Stimulated activated CD8-positive, alpha-beta memory T cell treated with anti-CD3 and anti-CD28 coated beads, Interleukin-15, amount 100 ng/mL, for 24 hours (primary cell): ENCODE measurements at regions not wholly inside any gene's neighbourhood (a gene's known extent, or its start where the extent isn't known, plus 50 kb on each side); places are given as distances from the start of the nearest gene placed in this dataset.
"Not testable (repeated sequence)": the region's sequence is repeated elsewhere in the genome, so short reads cannot be mapped to it uniquely, and the experiment has no call there.

Experiments used
- DNase-seq: peaks from one replicate; pipeline ENCODE4 v3.0.0-alpha.2; 2020; ENCODE audit warnings: low read depth

DNA sequence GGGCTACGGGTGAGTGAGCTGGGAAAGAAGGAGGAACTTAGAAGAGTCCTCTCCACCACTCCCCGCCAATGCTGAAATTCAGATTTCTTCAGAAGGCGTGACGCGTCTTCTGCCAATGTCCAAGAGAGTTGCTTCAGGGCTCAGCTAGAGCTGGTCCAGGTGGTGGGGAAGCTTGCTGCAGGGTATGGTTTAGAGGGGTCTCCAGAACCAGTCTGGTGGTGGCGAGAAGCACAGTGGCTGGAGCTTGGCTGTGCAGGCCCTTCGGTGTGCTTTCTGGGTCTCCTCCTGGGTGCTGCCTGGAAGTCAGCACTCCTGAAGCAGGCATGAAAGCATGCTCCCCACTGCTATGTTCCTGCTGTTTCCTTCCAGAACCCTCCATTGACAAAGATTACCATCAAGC is 387.2 kb downstream of the PTPRU start:
- DNase-seq: no peak

DNA sequence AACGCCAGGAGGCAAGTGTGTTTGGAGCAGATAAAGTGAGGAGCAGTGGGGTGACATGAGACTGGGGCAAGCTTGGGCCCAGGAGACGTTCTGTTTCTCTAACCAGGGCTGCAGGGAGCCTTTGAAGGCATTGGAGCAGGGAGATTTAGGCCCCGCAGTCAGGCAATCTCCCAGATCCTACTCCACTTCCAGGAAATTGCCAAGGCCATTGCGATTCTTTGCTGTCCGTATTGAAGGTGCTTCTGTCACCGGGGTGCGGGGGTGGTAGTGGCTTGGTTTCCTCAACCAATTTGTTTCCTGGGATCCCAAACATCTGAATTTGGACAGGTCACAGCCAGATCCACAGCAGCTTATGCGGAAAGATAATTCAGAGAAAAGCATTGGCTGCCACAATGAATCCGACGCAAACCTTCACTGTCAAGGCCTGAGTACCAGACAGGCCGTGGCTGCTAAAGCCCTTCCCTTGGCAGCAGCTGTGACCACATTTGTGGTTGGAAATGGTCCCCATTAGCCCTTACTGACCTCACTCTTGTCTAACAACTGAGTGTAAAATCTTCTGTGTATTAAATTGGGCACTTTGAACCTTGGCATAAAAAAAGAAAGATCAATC is 385.6 kb downstream of the PTPRU start:
- no peak for DNase-seq

DNA sequence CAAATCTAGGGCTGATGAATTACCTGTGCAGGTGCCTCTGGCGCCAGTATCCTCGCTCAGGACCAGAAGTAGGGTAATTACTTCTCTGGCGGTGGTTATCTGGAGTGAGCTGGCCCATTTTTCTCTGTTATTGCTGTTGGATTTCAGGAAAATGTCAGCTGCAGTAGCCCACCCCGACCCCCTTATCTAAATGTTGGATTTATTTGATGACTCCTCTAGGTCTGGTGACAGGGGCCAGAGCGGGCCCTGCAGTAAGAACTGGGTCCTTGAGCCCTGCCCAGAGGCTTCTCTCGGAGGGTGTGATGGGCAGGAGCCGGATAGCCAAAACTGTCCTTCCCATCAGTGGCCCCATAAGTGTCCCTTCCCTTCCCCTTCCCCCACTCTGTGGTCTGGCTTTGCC is 384.3 kb downstream of the PTPRU start:
- DNase-seq: no peak

DNA sequence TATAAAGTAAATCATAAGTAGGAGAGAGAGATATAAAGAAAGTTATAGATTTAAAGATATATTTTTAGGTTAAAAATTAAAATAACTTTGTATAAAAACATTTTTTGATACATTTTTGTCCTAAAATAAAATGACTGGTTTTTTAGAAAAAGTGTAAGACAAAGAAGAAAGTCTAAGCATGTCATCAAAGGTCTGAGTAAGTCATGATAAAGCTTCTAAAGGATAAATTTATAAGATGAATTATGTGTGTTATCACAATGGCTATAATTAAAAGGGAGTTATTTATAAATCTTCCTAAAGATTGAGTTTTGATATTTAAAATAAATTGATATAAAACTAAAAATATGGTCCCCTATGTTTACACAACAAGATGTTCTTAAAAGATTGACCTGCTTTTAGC is 370.9 kb downstream of the PTPRU start:
- no peak for DNase-seq

DNA sequence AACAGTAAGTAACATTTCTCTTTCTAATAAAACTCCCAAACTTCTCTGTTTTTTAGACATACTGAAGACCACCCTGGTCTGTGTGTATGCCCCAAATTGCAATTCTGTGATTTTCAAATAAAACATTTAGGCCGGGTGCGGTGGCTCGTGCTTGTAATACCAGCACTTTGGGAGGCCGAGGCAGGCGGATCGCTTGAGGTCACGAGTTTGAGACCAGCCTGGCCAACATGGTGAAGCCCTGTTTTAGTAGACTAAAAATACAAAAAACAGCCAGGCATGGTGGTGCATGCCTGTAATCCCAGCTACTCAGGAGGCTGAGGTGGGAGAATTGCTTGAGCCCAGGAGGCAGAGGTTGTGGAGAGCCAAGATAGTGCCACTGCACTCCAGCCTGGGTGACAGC is 368.5 kb downstream of the PTPRU start:
- not testable (repeated sequence) for DNase-seq

DNA sequence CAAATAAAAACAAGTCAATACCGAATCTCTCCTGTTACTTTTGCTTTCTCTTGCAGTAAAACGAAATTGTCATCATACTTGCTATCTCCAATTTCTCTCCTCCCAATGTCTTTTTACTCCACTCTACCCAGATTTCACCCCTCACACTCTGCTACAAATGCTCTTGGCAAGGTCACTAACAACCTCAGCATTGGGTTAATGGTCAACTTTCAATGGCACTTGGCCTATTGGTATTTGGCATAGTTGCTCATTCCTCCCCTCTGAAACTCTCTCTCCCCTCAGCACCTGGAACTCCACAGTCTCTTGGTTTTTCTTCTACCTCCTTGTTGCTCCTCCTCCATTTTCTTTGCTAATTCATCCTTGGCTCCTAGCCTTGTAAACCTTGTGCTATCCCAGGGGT is 367.3 kb downstream of the PTPRU start:
- DNase-seq: no peak

DNA sequence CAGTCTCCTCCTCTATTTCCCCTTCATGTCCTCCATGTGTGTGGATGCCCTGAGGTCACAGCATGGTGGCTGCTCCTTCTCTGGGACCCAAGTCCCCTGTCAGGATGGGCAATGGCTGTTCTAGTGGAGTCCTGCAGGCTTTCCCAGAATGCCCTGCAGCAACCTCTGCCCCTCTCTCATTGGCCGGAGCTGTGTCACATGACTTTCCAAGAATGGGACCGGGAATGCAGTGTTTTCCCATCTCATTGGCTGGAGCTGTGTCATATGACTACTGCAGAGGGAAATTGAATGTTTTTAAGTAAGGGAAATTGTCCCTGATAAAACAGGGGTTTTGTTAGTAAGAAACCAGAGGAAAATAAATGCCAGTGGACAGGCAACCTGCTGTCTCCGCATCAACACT is 365.9 kb downstream of the PTPRU start:
- no peak for DNase-seq

DNA sequence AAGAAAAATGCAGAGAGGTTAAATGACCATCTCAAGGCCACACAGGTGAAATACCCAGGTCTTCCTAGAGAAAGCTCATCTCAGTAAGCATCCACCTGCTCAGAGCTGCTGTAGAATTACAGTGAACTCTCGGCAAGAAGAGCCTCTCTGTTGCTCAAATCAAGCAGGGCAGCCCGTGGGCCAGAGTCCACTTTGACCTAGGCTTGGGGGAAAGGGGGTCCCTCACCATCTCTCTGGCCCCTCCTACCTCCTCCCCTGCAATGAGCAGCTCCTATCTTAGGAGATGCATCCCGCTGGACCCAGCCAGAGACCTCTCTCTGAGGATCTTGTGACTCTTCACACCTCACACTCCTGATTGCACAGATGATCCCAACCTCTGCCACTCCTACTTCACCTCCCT is 364.7 kb downstream of the PTPRU start:
- no peak for DNase-seq

DNA sequence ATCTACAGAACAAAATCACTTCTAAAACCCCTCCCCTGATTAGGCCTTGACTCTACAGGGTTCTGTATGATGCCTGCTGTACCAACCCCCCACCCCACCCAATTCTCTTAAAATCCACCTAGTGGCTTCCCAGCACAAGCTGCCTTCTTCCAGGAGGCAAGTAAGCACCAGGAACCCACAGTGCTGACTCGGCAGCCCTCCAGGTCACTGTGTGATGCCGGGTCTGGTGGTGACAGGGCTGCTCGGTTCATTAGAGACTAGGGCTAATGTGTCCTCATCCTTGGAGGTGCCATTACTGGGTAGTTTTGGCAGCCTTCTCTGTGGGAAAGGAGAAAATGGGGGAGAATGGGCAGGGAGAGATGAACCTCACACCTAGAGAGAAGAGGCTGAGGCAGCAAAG is 363.5 kb downstream of the PTPRU start:
- no peak for DNase-seq

DNA sequence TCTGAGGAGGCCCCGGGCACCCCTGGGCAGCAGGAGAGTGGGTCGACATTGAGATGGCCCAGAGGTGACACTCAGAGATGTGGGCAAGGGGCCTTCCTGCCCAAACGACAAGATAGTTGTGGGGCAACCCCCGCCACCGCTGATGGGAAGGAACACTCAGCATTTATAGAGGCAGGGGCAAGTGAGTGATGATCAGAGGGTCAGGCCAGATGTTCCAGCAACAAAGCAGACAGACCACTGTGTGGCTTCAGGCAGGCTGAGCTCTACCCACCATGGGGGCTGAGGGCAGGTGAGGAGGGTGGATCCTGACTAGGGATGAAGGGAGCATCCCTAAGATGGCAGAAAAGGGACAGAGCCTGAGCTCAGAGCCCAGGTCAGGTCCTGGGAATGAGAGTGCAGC is 362.7 kb downstream of the PTPRU start:
- no peak for DNase-seq

DNA sequence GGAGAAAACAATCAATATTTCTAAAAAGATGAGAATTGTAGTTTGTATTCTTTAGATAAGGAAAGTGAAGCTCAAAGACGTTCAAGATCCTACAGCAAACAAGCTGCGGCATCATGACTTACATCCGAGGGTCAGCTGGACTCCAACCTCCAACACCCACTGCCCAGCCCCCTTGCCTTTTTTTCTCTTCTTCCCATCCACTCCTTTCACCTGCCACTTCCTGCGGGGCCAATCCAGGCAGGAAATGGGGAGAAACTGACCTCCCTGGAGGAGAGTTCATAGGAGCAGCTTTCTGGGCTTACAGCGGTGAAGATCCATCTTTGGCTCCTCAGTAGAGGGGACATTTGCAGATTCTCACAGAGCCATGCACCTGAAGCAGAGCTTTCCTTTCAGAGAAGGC is 361.5 kb downstream of the PTPRU start:
- no peak for DNase-seq

DNA sequence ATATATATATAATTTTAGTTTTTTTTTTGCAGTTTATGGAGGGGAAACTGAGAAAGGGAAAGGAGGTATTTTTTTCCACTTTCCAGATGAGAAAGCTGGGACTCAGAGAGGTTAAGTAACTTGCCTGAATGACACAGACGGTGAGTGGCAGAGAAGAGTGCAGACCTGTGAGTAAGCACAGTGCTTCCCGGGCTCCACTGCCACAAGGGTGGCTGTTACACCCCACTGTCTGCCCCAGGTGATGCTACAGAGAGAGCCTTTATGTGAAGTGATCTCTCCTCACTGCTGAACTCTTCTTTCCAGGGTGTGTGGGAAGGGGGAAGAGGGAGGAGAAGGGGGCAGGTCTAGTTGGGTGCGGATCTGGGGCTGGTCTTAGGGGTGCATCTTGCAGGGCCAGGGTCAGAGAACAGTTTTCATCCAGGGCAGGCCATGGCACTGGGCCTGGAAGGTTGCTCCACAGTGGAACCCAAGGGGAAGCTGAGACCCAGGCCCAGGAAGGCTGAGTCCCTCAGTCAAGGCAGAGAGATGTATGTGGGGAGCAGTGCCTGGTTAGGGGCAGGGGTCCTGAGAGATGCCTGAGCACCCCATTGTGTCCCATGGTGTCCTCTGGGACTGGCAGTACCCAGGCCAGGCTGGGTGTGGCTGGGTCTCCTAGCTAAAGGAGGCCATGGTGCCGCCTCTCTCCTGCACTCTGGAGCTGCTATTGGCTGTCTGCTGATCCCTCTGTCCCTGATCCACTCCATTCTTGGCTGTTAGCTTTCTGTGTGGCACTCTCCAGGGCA is 357.5 kb downstream of the PTPRU start:
- DNase-seq: no peak

DNA sequence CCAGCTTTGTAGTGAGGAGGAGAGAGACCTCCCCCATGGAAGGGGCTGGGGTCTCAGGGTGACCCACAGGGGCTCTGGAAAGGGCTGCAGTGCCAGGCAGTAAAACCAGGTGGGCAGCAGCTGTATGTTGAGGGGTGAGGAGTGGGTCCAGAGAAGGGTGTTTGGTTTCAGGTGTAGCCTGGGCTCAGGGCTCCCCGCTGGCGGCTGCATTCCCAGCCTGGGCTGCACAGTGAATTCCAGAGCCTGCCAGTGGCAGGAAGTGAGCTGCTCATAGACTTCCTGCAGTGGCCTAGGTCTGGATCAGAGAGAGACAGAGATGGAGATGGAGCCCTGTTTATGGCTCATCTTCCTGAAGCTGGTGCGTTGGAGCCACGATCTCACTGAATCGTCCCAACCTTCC is 356.4 kb downstream of the PTPRU start:
- DNase-seq: no peak

DNA sequence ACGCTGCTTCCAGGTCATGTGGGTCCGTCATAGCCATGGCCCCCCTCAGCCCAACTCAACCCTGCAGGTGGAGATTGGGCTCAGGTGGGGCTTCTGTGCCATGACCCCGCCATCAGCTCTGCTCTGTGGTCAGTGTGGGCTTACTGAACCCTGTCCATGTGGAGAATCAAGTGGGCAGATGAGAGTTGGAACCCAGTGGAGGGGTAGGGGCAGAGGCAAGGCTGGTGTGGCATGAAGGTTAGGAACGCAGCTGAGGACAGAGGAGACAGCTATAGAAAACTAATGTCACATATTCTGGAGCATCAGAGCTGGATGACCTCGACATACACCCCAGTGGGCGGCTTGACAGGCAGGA is 355.9 kb downstream of the PTPRU start:
- no peak for DNase-seq

DNA sequence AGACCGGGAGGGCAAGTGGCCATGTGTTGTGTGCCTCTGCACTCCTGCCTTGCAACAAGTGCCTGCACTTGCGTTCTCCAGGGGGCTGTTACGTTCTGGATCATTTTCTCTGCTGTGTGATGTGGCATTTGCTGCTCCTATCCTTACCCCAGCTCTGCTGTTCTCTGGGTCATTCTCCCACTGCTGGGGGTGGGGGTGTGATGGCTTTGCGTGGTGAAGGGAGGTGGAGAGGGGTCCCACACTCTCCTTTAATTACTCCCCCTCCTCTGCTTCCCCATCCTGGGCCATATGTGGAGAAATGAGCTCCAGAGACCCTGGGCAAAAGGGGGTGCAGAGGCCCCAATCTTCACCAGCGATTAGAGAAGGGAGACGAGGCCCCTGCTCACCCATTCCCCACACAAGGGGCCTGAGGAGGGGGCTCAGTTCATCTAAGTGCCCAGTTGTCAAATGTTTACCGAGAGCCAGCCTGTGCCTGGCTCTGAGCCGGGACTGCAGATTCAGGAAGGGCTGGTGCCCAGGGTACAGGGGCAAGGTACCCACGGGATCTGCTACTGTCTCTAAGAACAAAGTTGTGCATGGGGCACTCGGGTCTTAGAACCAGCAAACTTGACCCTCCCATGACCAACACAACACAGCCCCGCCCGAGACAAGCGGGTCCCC is 355.4 kb downstream of the PTPRU start:
- DNase-seq: no peak

DNA sequence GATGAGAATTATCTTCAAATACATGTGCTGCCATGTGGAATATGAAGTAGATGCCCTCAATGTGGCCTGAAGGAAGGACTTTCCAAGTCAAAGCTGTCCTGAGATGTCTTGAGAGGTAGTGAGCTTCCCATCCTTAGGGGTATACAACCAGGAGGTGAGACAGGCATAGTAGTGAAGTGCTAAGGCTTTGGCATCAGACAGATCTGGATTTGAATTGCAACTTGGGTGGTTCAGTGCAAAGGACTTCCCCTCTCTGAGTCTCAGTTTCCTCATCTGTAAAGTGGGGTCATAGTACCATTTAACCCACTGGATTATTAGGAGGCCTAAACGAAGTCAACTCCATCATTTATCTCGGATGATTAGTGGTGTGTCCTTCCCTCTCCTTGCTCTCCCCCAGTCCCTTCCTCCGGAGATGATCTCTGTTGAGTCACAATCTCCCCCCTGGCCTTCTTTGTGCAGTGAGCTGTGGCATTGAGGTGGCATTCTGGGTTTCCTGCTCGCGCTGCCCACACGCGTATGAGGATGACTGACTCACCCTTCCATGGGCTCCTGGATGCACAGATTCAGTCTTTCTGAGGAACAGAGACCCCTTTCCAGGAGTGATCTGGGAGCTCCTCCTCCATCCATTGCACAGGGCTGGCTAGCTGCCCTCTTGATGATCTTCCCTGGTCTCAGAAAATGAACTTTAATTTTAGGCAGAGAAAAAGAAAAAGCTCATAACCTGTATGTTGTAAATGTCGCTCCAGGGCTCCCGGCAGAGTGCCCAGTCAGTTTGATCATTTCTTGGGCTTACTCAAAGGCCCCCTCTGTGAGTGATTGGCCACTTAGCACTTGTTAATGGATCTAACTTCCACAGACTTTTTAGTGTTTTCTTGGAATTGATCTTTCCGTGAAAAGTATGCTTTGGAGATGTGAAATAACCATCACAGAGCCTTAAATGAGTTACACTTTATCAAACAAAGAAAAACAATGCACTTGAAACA is 354.6 kb downstream of the PTPRU start:
- no peak for DNase-seq

DNA sequence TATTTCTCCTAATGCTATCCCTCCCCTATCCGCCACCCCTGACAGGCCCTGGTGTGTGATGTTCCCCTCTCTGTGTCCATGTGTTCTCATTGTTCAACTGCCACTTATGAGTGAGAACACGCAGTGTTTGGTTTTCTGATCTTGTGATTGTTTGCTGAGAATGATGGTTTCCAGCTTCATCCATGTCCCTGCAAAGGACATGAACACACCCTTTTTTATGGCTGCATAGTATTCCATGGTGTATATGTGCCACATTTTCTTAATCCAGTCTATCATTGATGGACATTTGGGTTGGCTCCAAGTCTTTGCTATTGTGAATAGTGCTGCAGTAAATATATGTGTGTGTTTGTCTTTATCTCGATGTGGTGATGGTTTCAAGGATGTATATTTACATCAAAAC is 353.4 kb downstream of the PTPRU start:
- DNase-seq: not testable (repeated sequence)

DNA sequence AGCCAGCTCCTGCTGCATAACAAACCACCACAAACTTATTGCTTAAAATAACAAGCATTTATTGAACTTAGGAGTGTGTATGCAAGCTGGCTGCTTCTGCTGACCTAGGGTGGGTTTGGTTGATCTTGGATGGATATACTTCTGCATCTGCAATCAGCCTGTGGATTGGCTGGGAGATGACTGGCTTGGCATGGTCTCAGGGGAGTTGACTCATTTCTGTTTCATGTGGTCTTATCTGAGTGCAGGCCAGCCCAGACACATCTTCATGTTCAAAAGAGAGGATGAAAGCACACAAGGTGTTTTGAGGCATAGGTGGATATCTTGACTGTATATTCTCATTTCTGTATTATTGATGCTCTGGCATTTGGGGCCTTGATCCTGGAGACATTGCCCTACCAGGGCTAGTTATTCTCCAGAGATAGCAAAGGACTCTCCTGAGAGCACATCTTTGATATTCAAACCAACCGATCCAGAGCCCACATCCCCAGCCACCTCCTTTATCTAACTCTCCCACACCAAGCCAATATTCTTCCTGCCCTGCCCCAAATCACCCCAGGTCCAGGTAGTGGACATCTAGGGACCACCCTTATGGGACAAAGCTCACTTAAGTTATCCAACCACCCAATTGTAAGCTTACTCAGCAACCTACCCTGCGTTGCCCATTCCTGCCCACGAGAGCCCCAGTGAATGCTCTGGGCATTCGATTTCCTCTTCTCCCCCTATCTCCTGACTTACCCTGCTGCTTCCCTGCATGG is 350.8 kb downstream of the PTPRU start:
- no peak for DNase-seq

DNA sequence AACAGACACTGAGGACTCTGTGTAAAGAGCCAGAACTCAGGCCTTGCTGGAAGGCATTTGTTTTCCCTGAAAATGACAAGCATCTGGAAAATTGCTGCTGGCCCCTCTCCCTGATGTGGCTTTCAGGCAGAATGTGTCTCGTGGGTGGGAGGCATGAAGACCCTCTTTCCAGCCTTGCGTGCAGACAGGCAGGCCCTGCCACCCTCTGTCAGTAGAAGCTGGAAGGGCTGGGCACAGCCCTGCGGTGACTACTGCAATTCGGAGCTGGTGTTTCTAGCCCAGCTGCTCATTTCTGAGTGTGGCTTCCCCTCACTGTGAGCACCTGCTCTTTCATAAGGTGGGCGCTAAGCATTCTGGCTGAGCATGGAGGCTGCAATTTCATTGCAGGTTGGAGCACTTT is 349.9 kb downstream of the PTPRU start:
- no peak for DNase-seq

DNA sequence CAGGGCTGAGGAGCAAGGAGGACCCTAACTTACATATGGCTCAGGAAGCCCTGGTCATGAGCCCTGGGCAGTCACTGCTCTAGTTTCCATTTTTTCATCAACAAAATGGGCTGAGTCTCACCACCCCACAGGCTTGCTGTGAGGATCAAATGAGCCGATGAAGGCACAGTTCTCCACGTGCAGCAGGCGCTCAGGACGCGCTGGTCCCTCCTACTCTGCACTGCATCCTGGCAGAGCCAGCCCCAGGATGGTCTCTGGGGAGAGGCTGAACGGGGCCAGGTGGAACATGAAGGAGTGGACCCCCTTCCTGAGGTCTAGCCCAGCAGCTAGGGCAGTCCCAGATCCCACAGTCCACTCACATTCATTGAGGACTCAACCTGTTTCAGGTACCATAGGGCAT is 349.3 kb downstream of the PTPRU start:
- DNase-seq: no peak

DNA sequence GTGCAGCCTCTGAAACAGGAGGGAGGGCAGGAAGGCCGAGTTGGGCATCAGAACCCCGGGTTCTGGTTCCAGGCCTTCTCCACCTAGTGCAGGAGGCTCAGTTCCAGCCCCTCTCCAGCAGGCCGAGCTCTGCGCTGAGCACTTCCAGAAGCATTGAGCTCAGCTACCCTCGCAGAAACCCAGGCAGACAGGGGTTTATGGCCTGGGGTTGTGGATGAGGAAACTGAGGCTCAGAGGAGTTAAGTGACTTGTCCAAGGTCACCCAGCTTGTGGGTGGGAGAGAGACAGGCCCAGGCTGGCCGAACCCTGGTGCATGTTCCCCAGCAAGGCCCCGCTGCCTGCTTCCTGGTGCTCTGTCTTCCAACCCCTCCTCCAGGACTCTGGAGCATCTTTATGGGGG is 348.9 kb downstream of the PTPRU start:
- DNase-seq: no peak

DNA sequence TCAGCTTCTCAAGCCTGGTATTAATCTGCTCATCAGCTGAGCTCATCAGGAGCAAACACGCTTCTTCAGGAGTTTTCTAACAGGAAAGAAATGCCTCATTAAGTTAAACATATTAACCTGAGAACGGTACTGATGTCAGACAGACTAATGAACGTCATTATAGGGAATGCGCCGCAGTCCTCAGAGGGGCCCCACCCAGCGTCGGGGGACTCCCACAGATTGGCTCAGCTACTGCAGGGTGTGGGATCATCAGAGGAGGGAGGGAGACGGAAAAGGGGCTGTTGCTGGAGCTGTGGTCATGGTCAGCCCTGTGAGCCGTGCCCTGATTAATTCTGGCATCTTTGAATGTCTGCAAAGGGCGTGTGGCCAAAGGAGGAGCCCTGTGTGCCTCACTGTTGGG is 348.5 kb downstream of the PTPRU start:
- DNase-seq: no peak
